ENCODE measurements at regions not wholly inside any gene's neighbourhood (a gene's known extent, or its start where the extent isn't known, plus 50 kb on each side); places are given as distances from the start of the nearest gene placed in this dataset.

DNA sequence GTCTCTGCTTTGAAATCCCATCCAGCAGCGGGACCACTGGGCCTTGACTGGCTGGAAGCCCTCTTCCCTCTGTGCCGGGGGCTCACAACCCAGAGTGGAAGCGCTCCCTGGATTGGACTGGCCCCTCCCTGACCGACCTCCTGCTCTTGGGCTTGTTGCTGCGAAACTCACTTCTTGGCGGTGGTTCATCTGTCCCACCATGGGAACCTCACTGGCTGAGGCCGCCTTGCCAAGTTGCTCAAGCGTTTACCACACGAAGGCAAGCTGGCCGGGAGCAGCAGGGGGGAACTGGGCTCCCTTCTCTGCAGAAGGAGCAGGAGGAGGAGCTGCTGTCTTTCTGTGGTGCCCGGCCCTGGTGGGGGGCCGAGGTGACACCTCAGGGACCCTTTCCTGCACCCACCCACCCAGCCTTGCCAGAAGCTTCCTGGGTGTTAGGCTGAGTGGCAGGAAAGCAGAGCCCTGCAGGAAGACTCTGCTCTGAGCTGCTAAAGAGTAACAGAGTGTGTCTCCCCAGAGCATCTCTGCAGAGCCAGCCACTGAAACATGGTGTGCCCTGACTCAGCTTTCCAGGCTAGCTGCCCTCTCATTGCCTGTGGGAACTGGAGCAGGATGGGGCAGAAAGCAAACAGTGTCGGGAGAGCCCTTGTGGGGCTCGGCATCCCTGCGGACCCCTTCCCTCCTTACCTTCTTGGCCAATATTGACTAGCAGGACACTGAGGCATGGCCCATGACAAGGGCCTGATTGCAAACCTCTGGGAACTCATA is 88.5 kb upstream of the ALX4 start:
- no peaks in the 10 kb centered on the region for H3K9me3 ChIP-seq (ENCODE audit: control insufficient read depth, low read depth, low read length)
- no peak overlapping the region for H3K9ac ChIP-seq (ENCODE audit: control insufficient read depth, extremely low read depth, insufficient read depth, low read length)
- DNase-seq (ENCODE audit: low read depth, low spot score) (no peak), FAIRE-seq (no peak)
- dilution Hi-C loops (cut with MboI; ENCODE audit: extremely low pct_ligation_motif_present, low sequenced_read_pairs), result no loop called here
- H3K27me3 ChIP-seq (ENCODE audit: control insufficient read depth, extremely low read depth, insufficient read depth, low read length), result peaks cover 7% of the 10 kb centered on the region
- no peak overlapping the region for H3K4me2 ChIP-seq (ENCODE audit: control insufficient read depth, extremely low read depth, insufficient read depth, low read depth, low read length)
- no peaks in the 10 kb centered on the region for H3K9me1 ChIP-seq (ENCODE audit: control insufficient read depth, extremely low read depth, insufficient read depth, low read length)
- no peaks in the 10 kb centered on the region for H3K36me3 ChIP-seq (ENCODE audit: control insufficient read depth in 2 of 2, extremely low read depth in 1 of 2, insufficient read depth in 2 of 2, low read length in 2 of 2)
- H4K20me1 ChIP-seq (ENCODE audit: control insufficient read depth, extremely low read depth, insufficient read depth, low read length), result no peaks in the 10 kb centered on the region
- H3K4me1 ChIP-seq (ENCODE audit: control insufficient read depth, extremely low read depth, insufficient read depth, low read length), result no peaks in the 10 kb centered on the region
- TF ChIP-seq CTCF (optimal IDR thresholded peaks at IDR 0.05 in 1 of 3, IDR thresholded peaks at IDR 0.05 in 1 of 3, conservative IDR thresholded peaks at IDR 0.05 in 1 of 3; ENCODE audit: extremely low read depth in 1 of 3, insufficient read depth in 2 of 3, low read length in 3 of 3) (no peak), EZH2 (IDR thresholded peaks at IDR 0.05; ENCODE audit: low read length) (no peak)
- no peak overlapping the region for H3K27ac ChIP-seq (ENCODE audit: control insufficient read depth, insufficient read depth, low read length)
- H2AFZ ChIP-seq (ENCODE audit: control insufficient read depth, low read length), result no peak overlapping the region
- no peaks in the 10 kb centered on the region for H3K79me2 ChIP-seq (ENCODE audit: control insufficient read depth, insufficient read depth, low read length)
- H3K4me3 ChIP-seq (ENCODE audit: control insufficient read depth in 2 of 3, extremely low read depth in 1 of 3, insufficient read depth in 2 of 3, low read depth in 1 of 3, low read length in 3 of 3), result no peak overlapping the region

- DNase-seq (ENCODE audit: low read depth, low spot score), result no peak
- no peaks in the 10 kb centered on the region for H3K4me1 ChIP-seq (ENCODE audit: control insufficient read depth, extremely low read depth, insufficient read depth, low read length)
- H2AFZ ChIP-seq (ENCODE audit: control insufficient read depth, low read length), result no peak overlapping the region
- H3K27ac ChIP-seq (ENCODE audit: control insufficient read depth, insufficient read depth, low read length), result no peak overlapping the region
- TF ChIP-seq CTCF (optimal IDR thresholded peaks at IDR 0.05 in 1 of 3, IDR thresholded peaks at IDR 0.05 in 1 of 3, conservative IDR thresholded peaks at IDR 0.05 in 1 of 3; ENCODE audit: extremely low read depth in 1 of 3, insufficient read depth in 2 of 3, low read length in 3 of 3), result no peak
- H3K4me3 ChIP-seq (ENCODE audit: control insufficient read depth in 2 of 3, extremely low read depth in 1 of 3, insufficient read depth in 2 of 3, low read depth in 1 of 3, low read length in 3 of 3), result no peak overlapping the region
- FAIRE-seq, result no peak
- no peaks in the 10 kb centered on the region for H3K36me3 ChIP-seq (ENCODE audit: control insufficient read depth in 2 of 2, extremely low read depth in 1 of 2, insufficient read depth in 2 of 2, low read length in 2 of 2)
- H3K9me3 ChIP-seq (ENCODE audit: control insufficient read depth, low read depth, low read length), result no peaks in the 10 kb centered on the region
- dilution Hi-C loops (cut with MboI; ENCODE audit: extremely low pct_ligation_motif_present, low sequenced_read_pairs), result no loop called here
- H4K20me1 ChIP-seq (ENCODE audit: control insufficient read depth, extremely low read depth, insufficient read depth, low read length), result no peaks in the 10 kb centered on the region
- peaks cover 7% of the 10 kb centered on the region for H3K27me3 ChIP-seq (ENCODE audit: control insufficient read depth, extremely low read depth, insufficient read depth, low read length)
- H3K9ac ChIP-seq (ENCODE audit: control insufficient read depth, extremely low read depth, insufficient read depth, low read length), result no peak overlapping the region
- no peak overlapping the region for H3K4me2 ChIP-seq (ENCODE audit: control insufficient read depth, extremely low read depth, insufficient read depth, low read depth, low read length)
- H3K9me1 ChIP-seq (ENCODE audit: control insufficient read depth, extremely low read depth, insufficient read depth, low read length), result no peaks in the 10 kb centered on the region
- H3K79me2 ChIP-seq (ENCODE audit: control insufficient read depth, insufficient read depth, low read length), result no peaks in the 10 kb centered on the region
These were observed 90.0 kb upstream of the ALX4 start for GRCh38 chr11:44399968-44400367.
